Loucy (cell line): ENCODE measurements at regions not wholly inside any gene's neighbourhood (a gene's known extent, or its start where the extent isn't known, plus 50 kb on each side); places are given as distances from the start of the nearest gene placed in this dataset.

Experiments used
- EZH2phosphoT487 ChIP-seq: fragments of 200-600 bp; IDR thresholded peaks from 2 replicates; pipeline ENCODE4 v1.6.1; 2018; ENCODE audit warnings: antibody characterized with exemption, mild to moderate bottlenecking, moderate library complexity, borderline replicate concordance
- TF ChIP-seq, protein P1 (sequence below): fragments of 200-600 bp; sonication (generic); conservative IDR thresholded peaks from 2 replicates; pipeline ENCODE4 v1.5.1; 2014; ENCODE audit warnings: mild to moderate bottlenecking, antibody characterized with exemption, low read length

DNA sequence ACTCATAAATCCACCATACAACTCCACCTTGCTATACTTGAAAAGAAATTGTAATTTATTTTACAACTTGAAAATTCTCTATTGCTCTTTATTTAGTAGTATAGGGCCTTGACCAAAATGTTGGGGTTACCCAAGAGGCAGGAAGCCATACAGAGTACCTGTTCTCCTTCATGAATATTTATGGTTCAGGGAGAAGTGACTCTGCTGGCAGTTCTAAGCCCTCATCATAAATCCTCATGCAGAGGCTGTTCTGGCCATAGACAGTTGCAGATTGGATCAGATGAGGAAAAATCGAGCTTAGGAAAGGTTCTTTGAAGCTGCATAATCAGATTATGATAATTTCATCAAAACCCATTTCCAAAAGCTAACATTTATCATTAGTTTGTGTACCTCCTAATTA lies 449.4 kb upstream of the TENM4 start:
- TF ChIP-seq EZH2phosphoT487, result no peak
- TF ChIP-seq, protein P1, sequence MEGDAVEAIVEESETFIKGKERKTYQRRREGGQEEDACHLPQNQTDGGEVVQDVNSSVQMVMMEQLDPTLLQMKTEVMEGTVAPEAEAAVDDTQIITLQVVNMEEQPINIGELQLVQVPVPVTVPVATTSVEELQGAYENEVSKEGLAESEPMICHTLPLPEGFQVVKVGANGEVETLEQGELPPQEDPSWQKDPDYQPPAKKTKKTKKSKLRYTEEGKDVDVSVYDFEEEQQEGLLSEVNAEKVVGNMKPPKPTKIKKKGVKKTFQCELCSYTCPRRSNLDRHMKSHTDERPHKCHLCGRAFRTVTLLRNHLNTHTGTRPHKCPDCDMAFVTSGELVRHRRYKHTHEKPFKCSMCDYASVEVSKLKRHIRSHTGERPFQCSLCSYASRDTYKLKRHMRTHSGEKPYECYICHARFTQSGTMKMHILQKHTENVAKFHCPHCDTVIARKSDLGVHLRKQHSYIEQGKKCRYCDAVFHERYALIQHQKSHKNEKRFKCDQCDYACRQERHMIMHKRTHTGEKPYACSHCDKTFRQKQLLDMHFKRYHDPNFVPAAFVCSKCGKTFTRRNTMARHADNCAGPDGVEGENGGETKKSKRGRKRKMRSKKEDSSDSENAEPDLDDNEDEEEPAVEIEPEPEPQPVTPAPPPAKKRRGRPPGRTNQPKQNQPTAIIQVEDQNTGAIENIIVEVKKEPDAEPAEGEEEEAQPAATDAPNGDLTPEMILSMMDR, result no peak
